K562 (cell line): ENCODE measurements at regions not wholly inside any gene's neighbourhood (a gene's known extent, or its start where the extent isn't known, plus 50 kb on each side); places are given as distances from the start of the nearest gene placed in this dataset.

Experiments used
- ARID3A ChIP-seq: IDR thresholded peaks from 2 replicates; pipeline ENCODE4 v1.6.1; 2012; ENCODE audit warnings: low read depth, low read length, improper control_type of control experiment, borderline replicate concordance
- CAMTA2 ChIP-seq: fragments of 250-450 bp; sonication (Bioruptor Pico); conservative IDR thresholded peaks from 2 replicates; pipeline ENCODE4 v1.5.1; 2022
- CREBBP ChIP-seq: IDR thresholded peaks from one replicate; pipeline ENCODE4 v1.6.1; 2012; ENCODE audit warnings: low read depth, mild to moderate bottlenecking, control low read depth, inconsistent platforms, low read length
- DMBX1 ChIP-seq: fragments of 250-450 bp; sonication (Bioruptor Pico); IDR thresholded peaks from 2 replicates; pipeline ENCODE4 v1.8.0; 2022; ENCODE audit warnings: inconsistent platforms, mild to moderate bottlenecking, moderate library complexity, borderline replicate concordance
- EP300 ChIP-seq: IDR thresholded peaks from 2 replicates; pipeline ENCODE4 v1.6.1; 2012; ENCODE audit warnings: low read length, improper control_type of control experiment
- FOXJ2 ChIP-seq: fragments of 200-800 bp; sonication (Bioruptor generic); IDR thresholded peaks from 2 replicates; pipeline ENCODE4 v1.6.1; 2016; ENCODE audit warnings: missing genetic modification characterization, missing compliant biosample characterization
- GATA2 ChIP-seq: sonication (generic); formaldehyde crosslinking; IDR thresholded peaks from 2 replicates; pipeline ENCODE4 v1.4.0; 2020; ENCODE audit warnings: mild to moderate bottlenecking, missing genetic modification reagents
- HCFC1 ChIP-seq: IDR thresholded peaks from 2 replicates; pipeline ENCODE4 v1.6.1; 2012; ENCODE audit warnings: low read depth, low read length, improper control_type of control experiment
- HDAC8 ChIP-seq: fragments of 450-650 bp; IDR thresholded peaks from 2 replicates; pipeline ENCODE4 v1.6.1; 2016; ENCODE audit warnings: mild to moderate bottlenecking, missing genetic modification characterization, moderate library complexity, missing compliant biosample characterization
- L3MBTL2 ChIP-seq: fragments of 450-650 bp; IDR thresholded peaks from 2 replicates; pipeline ENCODE4 v1.6.1; 2016; ENCODE audit warnings: mild to moderate bottlenecking, moderate library complexity
- LEF1 ChIP-seq: fragments of 450-650 bp; IDR thresholded peaks from 2 replicates; pipeline ENCODE4 v1.6.1; 2016; ENCODE audit warnings: mild to moderate bottlenecking
- MAFK ChIP-seq: IDR thresholded peaks from 2 replicates; pipeline ENCODE4 v1.6.1; 2011; ENCODE audit warnings: low read length, improper control_type of control experiment
- MBD2 ChIP-seq: sonication (generic); IDR thresholded peaks from 2 replicates; pipeline ENCODE4 v1.6.1; 2016; ENCODE audit warnings: low read depth, borderline replicate concordance
- NCOA1 ChIP-seq: fragments of 450-650 bp; IDR thresholded peaks from 2 replicates; pipeline ENCODE4 v1.6.1; 2016; ENCODE audit warnings: low read depth
- NR2C2 ChIP-seq, 2 experiments: fragments of 200-800 bp in 1 of 2; sonication (Bioruptor generic) in 1 of 2; sonication (generic) in 1 of 2; formaldehyde crosslinking in 1 of 2; IDR thresholded peaks; 2 replicates each; pipeline versions ENCODE4 v1.6.1 to v1.8.0; 2016 to 2022; ENCODE audit warnings: mild to moderate bottlenecking in 1 of 2, missing compliant biosample characterization in 1 of 2, missing genetic modification characterization in 1 of 2, missing genetic modification reagents in 1 of 2
- PHB2 ChIP-seq: fragments of 450-650 bp; IDR thresholded peaks from 2 replicates; pipeline ENCODE4 v1.6.1; 2017; ENCODE audit warnings: low read depth
- POLR2AphosphoS5 ChIP-seq: IDR thresholded peaks from 2 replicates; pipeline ENCODE4 v1.6.1; 2011; ENCODE audit warnings: mild to moderate bottlenecking, low read depth, low read length, moderate library complexity; ENCODE audit not compliant: control insufficient read depth, insufficient read depth
- RUNX1 ChIP-seq: sonication (generic); IDR thresholded peaks from 2 replicates; pipeline ENCODE4 v1.6.1; 2016; ENCODE audit warnings: antibody characterized with exemption, low read depth
- THAP7 ChIP-seq: fragments of 250-450 bp; sonication (Bioruptor Pico); IDR thresholded peaks from 2 replicates; pipeline ENCODE4 v1.5.0; 2021
- THRAP3 ChIP-seq: fragments of 450-650 bp; IDR thresholded peaks from 2 replicates; pipeline ENCODE4 v1.6.1; 2016; ENCODE audit warnings: mild to moderate bottlenecking, inconsistent platforms, borderline replicate concordance
- ZBED1 ChIP-seq: IDR thresholded peaks from 2 replicates; pipeline ENCODE4 v1.6.1; 2014
- ZZZ3 ChIP-seq: fragments of 450-650 bp; IDR thresholded peaks from 2 replicates; pipeline ENCODE4 v1.6.1; 2016; ENCODE audit warnings: antibody characterized with exemption, mild to moderate bottlenecking, moderate library complexity
- TF ChIP-seq, protein P1 (sequence below): fragments of 450-650 bp; IDR thresholded peaks from 2 replicates; pipeline ENCODE4 v1.6.1; 2016
- TF ChIP-seq, protein P2 (sequence below): fragments of 450-650 bp; conservative IDR thresholded peaks from 2 replicates; pipeline ENCODE4 v1.6.1; 2016; ENCODE audit warnings: missing genetic modification characterization, low read depth, mild to moderate bottlenecking, missing compliant biosample characterization, moderate library complexity

GRCh38 chr6:15079288-15079817 is 166.5 kb upstream of the JARID2 start (continued):
- TF ChIP-seq FOXJ2 (tag) (peak; percentile 83; the same call in 1 of the 2 replicates), NR2C2 (CRISPR knock-in tag; IDR thresholded peaks at IDR 0.05) (peak; percentile 94), NR2C2 (tag; IDR thresholded peaks at IDR 0.05) (peak; percentile 98), RUNX1 (0 out of 2 replicates have a peak, but pooled peaks have one; percentile 45), EP300 (peak; percentile 97), NCOA1 (peak; percentile 87; the same call in 1 of the 2 replicates), ZBED1 (no peak), MBD2 (peak; percentile 73; the same call in 1 of the 2 replicates), CAMTA2 (CRISPR knock-in tag) (no peak), L3MBTL2 (peak; percentile 63), MAFK (peak; percentile 92), DMBX1 (CRISPR knock-in tag) (peak; percentile 85), HDAC8 (peak; percentile 28; the same call in 1 of the 2 replicates), ARID3A (peak; percentile 96), THRAP3 (no peak), GATA2 (CRISPR knock-in tag) (peak; percentile 86), THAP7 (no peak), LEF1 (peak; percentile 80), PHB2 (peak; percentile 74; the same call in 1 of the 2 replicates), CREBBP (no peak), HCFC1 (no peak), POLR2AphosphoS5 (peak; percentile 97), ZZZ3 (no peak)
- TF ChIP-seq, protein P1, sequence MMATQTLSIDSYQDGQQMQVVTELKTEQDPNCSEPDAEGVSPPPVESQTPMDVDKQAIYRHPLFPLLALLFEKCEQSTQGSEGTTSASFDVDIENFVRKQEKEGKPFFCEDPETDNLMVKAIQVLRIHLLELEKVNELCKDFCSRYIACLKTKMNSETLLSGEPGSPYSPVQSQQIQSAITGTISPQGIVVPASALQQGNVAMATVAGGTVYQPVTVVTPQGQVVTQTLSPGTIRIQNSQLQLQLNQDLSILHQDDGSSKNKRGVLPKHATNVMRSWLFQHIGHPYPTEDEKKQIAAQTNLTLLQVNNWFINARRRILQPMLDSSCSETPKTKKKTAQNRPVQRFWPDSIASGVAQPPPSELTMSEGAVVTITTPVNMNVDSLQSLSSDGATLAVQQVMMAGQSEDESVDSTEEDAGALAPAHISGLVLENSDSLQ = peak; percentile 84
- TF ChIP-seq, protein P2, sequence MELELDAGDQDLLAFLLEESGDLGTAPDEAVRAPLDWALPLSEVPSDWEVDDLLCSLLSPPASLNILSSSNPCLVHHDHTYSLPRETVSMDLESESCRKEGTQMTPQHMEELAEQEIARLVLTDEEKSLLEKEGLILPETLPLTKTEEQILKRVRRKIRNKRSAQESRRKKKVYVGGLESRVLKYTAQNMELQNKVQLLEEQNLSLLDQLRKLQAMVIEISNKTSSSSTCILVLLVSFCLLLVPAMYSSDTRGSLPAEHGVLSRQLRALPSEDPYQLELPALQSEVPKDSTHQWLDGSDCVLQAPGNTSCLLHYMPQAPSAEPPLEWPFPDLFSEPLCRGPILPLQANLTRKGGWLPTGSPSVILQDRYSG (tag) = peak; percentile 59
